ENCODE measurements at regions not wholly inside any gene's neighbourhood (a gene's known extent, or its start where the extent isn't known, plus 50 kb on each side); places are given as distances from the start of the nearest gene placed in this dataset.

DNA sequence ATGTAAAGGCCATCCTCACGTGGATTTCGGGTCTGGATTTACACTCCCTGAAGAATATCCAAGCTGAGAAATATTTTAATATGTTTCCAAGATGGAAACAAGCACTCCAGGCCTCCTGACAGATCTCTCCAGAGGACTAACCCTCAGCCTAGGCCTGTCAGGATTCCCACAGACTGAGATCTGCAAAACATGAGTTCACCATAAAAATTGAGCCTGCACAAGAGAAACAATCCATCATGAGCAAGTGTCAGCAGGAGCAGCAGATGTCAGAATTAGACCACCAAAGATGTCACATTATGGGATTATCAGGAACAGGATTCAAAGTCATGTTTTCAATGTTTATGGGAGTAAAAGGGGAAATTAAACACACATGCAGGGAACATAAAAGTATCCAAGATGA is 191.3 kb downstream of the TFCP2L1 start:
- Mint-ChIP-seq H3K27ac (ENCODE audit: unreplicated experiment) (no peak overlapping the region), H3K9me3 (ENCODE audit: unreplicated experiment) (peaks cover 2% of the 10 kb centered on the region), H3K36me3 (ENCODE audit: low read depth, unreplicated experiment) (no peaks in the 10 kb centered on the region), H3K4me1 (ENCODE audit: low read depth, unreplicated experiment) (peaks cover 3% of the 10 kb centered on the region), H3K27me3 (ENCODE audit: low read depth, unreplicated experiment) (peaks cover 33% of the 10 kb centered on the region), H3K4me3 (ENCODE audit: unreplicated experiment) (no peak overlapping the region)
- no peak overlapping the region for H3K9ac ChIP-seq (ENCODE audit: low read length)
- H3K4me3 ChIP-seq (ENCODE audit: insufficient read depth, low read depth, low read length), result no peak overlapping the region
- DNase-seq (ENCODE audit: low read depth) (no peak), FAIRE-seq (no peak)
- no peak overlapping the region for H3K27ac ChIP-seq (ENCODE audit: low read depth, low read length)
- H3K79me2 ChIP-seq (ENCODE audit: insufficient read depth, low read length), result no peaks in the 10 kb centered on the region
- H3K4me1 ChIP-seq (ENCODE audit: insufficient read depth, low read length), result no peaks in the 10 kb centered on the region
- H3K27me3 ChIP-seq (ENCODE audit: insufficient read depth, low read length), result peaks cover 19% of the 10 kb centered on the region
- no peaks in the 10 kb centered on the region for H3K36me3 ChIP-seq (ENCODE audit: insufficient read depth, low read length)
- no peaks in the 10 kb centered on the region for H3K9me3 ChIP-seq (ENCODE audit: insufficient read depth, low read depth, low read length)
- H4K20me1 ChIP-seq (ENCODE audit: insufficient read depth, low read length), result no peaks in the 10 kb centered on the region
- H2AFZ ChIP-seq (ENCODE audit: low read depth, low read length), result no peak overlapping the region
- H3K4me2 ChIP-seq (ENCODE audit: low read length), result no peak overlapping the region
- TF ChIP-seq, protein P1, sequence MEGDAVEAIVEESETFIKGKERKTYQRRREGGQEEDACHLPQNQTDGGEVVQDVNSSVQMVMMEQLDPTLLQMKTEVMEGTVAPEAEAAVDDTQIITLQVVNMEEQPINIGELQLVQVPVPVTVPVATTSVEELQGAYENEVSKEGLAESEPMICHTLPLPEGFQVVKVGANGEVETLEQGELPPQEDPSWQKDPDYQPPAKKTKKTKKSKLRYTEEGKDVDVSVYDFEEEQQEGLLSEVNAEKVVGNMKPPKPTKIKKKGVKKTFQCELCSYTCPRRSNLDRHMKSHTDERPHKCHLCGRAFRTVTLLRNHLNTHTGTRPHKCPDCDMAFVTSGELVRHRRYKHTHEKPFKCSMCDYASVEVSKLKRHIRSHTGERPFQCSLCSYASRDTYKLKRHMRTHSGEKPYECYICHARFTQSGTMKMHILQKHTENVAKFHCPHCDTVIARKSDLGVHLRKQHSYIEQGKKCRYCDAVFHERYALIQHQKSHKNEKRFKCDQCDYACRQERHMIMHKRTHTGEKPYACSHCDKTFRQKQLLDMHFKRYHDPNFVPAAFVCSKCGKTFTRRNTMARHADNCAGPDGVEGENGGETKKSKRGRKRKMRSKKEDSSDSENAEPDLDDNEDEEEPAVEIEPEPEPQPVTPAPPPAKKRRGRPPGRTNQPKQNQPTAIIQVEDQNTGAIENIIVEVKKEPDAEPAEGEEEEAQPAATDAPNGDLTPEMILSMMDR (IDR thresholded peaks at IDR 0.05; ENCODE audit: insufficient read depth, low read depth, low read length), result no peak
- no peak for TF ChIP-seq EZH2 (IDR thresholded peaks at IDR 0.05; ENCODE audit: insufficient read depth, low read length)

DNA sequence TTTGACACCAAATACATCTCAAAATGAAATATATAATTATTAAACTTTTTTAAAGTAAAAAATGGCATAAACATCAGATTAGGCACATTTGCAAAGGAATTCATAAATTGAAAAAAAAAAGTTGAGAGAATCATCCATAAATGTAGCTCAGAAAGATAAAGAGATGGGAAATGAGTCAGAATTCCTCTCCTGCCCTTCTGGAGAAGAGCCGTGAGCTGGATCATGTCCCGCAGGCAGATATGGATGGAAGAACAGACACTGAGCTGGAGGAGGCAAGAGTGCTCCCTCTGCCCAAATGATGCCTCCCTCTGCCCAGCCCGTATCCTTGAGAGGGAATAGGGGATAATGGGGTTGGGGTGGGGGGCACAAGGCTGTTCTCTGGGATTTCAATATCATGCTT is 190.9 kb downstream of the TFCP2L1 start:
- Mint-ChIP-seq H3K36me3 (ENCODE audit: low read depth, unreplicated experiment) (no peaks in the 10 kb centered on the region), H3K27me3 (ENCODE audit: low read depth, unreplicated experiment) (peaks cover 35% of the 10 kb centered on the region), H3K4me3 (ENCODE audit: unreplicated experiment) (no peak overlapping the region), H3K4me1 (ENCODE audit: low read depth, unreplicated experiment) (peaks cover 3% of the 10 kb centered on the region), H3K27ac (ENCODE audit: unreplicated experiment) (no peak overlapping the region), H3K9me3 (ENCODE audit: unreplicated experiment) (peaks cover 2% of the 10 kb centered on the region)
- Histone ChIP-seq H3K27ac (ENCODE audit: low read depth, low read length) (no peak overlapping the region), H3K9ac (ENCODE audit: low read length) (no peak overlapping the region), H3K4me1 (ENCODE audit: insufficient read depth, low read length) (no peaks in the 10 kb centered on the region), H2AFZ (ENCODE audit: low read depth, low read length) (no peak overlapping the region), H3K36me3 (ENCODE audit: insufficient read depth, low read length) (no peaks in the 10 kb centered on the region), H4K20me1 (ENCODE audit: insufficient read depth, low read length) (no peaks in the 10 kb centered on the region), H3K27me3 (ENCODE audit: insufficient read depth, low read length) (peaks cover 19% of the 10 kb centered on the region), H3K4me2 (ENCODE audit: low read length) (no peak overlapping the region), H3K9me3 (ENCODE audit: insufficient read depth, low read depth, low read length) (no peaks in the 10 kb centered on the region), H3K4me3 (ENCODE audit: insufficient read depth, low read depth, low read length) (no peak overlapping the region), H3K79me2 (ENCODE audit: insufficient read depth, low read length) (no peaks in the 10 kb centered on the region)
- FAIRE-seq (no peak), DNase-seq (ENCODE audit: low read depth) (no peak)
- TF ChIP-seq EZH2 (IDR thresholded peaks at IDR 0.05; ENCODE audit: insufficient read depth, low read length), result no peak
- TF ChIP-seq, protein P1 (IDR thresholded peaks at IDR 0.05; ENCODE audit: insufficient read depth, low read depth, low read length), result no peak

DNA sequence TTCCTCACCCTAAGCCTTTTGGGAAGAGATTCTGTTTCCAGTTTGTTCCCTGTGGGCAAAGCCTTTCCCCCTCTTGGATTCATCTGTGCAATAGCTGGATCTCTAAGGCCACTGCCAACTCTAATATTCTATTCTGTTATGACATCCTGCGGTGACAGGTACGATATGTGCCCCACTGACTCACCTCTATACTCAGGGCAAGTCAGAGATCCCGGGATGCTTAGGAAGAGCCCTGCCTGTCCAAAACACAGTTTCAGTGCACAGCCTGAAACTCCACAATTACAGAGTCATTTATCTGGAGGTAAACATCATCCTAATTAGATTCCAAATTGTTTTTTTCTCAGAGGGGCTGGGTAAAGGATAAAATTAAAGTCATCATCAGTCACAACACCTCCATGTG is 190.2 kb downstream of the TFCP2L1 start:
- TF ChIP-seq EZH2 (IDR thresholded peaks at IDR 0.05; ENCODE audit: insufficient read depth, low read length), result no peak
- TF ChIP-seq, protein P1 (IDR thresholded peaks at IDR 0.05; ENCODE audit: insufficient read depth, low read depth, low read length), result no peak
- no peak overlapping the region for H3K27ac Mint-ChIP-seq (ENCODE audit: unreplicated experiment)
- peaks cover 2% of the 10 kb centered on the region for H3K9me3 Mint-ChIP-seq (ENCODE audit: unreplicated experiment)
- Histone ChIP-seq H3K9ac (ENCODE audit: low read length) (no peak overlapping the region), H3K9me3 (ENCODE audit: insufficient read depth, low read depth, low read length) (no peaks in the 10 kb centered on the region), H4K20me1 (ENCODE audit: insufficient read depth, low read length) (no peaks in the 10 kb centered on the region), H3K27me3 (ENCODE audit: insufficient read depth, low read length) (peaks cover 22% of the 10 kb centered on the region), H3K4me1 (ENCODE audit: insufficient read depth, low read length) (no peaks in the 10 kb centered on the region), H3K4me3 (ENCODE audit: insufficient read depth, low read depth, low read length) (no peak overlapping the region), H2AFZ (ENCODE audit: low read depth, low read length) (no peak overlapping the region), H3K36me3 (ENCODE audit: insufficient read depth, low read length) (no peaks in the 10 kb centered on the region), H3K4me2 (ENCODE audit: low read length) (no peak overlapping the region), H3K79me2 (ENCODE audit: insufficient read depth, low read length) (no peaks in the 10 kb centered on the region), H3K27ac (ENCODE audit: low read depth, low read length) (no peak overlapping the region)
- H3K27me3 Mint-ChIP-seq (ENCODE audit: low read depth, unreplicated experiment), result peaks cover 41% of the 10 kb centered on the region
- no peaks in the 10 kb centered on the region for H3K36me3 Mint-ChIP-seq (ENCODE audit: low read depth, unreplicated experiment)
- peaks cover 3% of the 10 kb centered on the region for H3K4me1 Mint-ChIP-seq (ENCODE audit: low read depth, unreplicated experiment)
- DNase-seq (ENCODE audit: low read depth) (no peak), FAIRE-seq (no peak)
- no peak overlapping the region for H3K4me3 Mint-ChIP-seq (ENCODE audit: unreplicated experiment)
